GM12873 (cell line): ENCODE measurements at regions not wholly inside any gene's neighbourhood (a gene's known extent, or its start where the extent isn't known, plus 50 kb on each side); places are given as distances from the start of the nearest gene placed in this dataset.

Source experiments
- CTCF ChIP-seq: IDR thresholded peaks from 2 replicates; pipeline ENCODE4 v1.5.1; 2012; ENCODE audit warnings: low read depth, mild to moderate bottlenecking, moderate library complexity, low read length, control low read depth; ENCODE audit not compliant: insufficient read depth; ENCODE audit errors: missing control alignments

- TF ChIP-seq CTCF = no peak
Measured at GRCh38 chr3:31412832-31413231, 119.9 kb upstream of the STT3B start.

- TF ChIP-seq CTCF = no peak
Measured at GRCh38 chr3:31413515-31413914, 119.2 kb upstream of the STT3B start.

- no peak for TF ChIP-seq CTCF
Measured at GRCh38 chr3:31416980-31417379, 115.7 kb upstream of the STT3B start.

- no peak for TF ChIP-seq CTCF
Measured at GRCh38 chr3:31417486-31417885, 115.2 kb upstream of the STT3B start.

GRCh38 chr3:31420311-31420710 lies 112.4 kb upstream of the STT3B start:
- TF ChIP-seq CTCF = no peak

GRCh38 chr3:31421314-31422048 lies 111.2 kb upstream of the STT3B start:
- no peak for TF ChIP-seq CTCF

- TF ChIP-seq CTCF = no peak
Measured at GRCh38 chr3:31422237-31422636, 110.5 kb upstream of the STT3B start.

GRCh38 chr3:31423482-31423881 lies 109.2 kb upstream of the STT3B start:
- TF ChIP-seq CTCF = no peak
